Astrocyte (in vitro differentiated cells and primary cell): ENCODE measurements at regions not wholly inside any gene's neighbourhood (a gene's known extent, or its start where the extent isn't known, plus 50 kb on each side); places are given as distances from the start of the nearest gene placed in this dataset.

Experiments used
- DNase-seq: peaks from one replicate; pipeline ENCODE4 v3.0.0-alpha.2; 2010; ENCODE audit warnings: low read depth
- FAIRE-seq: peaks from 2 replicates; lab custom pipeline; 2011; peaks lifted over from hg19 to GRCh38; lab: Jason Lieb, UNC
- H2AFZ ChIP-seq: 2 replicates; pipeline ENCODE4 v1.6.0; 2012; ENCODE audit warnings: low read depth, low read length, inconsistent platforms
- H3K27ac ChIP-seq: 2 replicates; pipeline ENCODE4 v1.5.1; 2011; ENCODE audit warnings: low read depth, low read length, inconsistent platforms
- H3K27me3 ChIP-seq: 2 replicates; pipeline ENCODE4 v1.6.0; 2011; ENCODE audit warnings: low read length, inconsistent platforms; ENCODE audit not compliant: insufficient read depth
- H3K36me3 ChIP-seq: 2 replicates; pipeline ENCODE4 v1.5.1; 2011; ENCODE audit warnings: low read length, inconsistent platforms; ENCODE audit not compliant: insufficient read depth
- H3K4me1 ChIP-seq: 2 replicates; pipeline ENCODE4 v1.5.1; 2011; ENCODE audit warnings: low read length, inconsistent platforms; ENCODE audit not compliant: insufficient read depth
- H3K4me2 ChIP-seq: 2 replicates; pipeline ENCODE4 v1.6.0; 2012; ENCODE audit warnings: low read length, inconsistent platforms
- H3K4me3 ChIP-seq: 2 replicates; pipeline ENCODE4 v1.5.1; 2011; ENCODE audit warnings: low read depth, mild to moderate bottlenecking, low read length, inconsistent platforms; ENCODE audit not compliant: insufficient read depth
- H3K79me2 ChIP-seq: 2 replicates; pipeline ENCODE4 v1.6.0; 2012; ENCODE audit warnings: mild to moderate bottlenecking, low read length, inconsistent platforms; ENCODE audit not compliant: insufficient read depth
- H3K9ac ChIP-seq: 2 replicates; pipeline ENCODE4 v1.6.0; 2012; ENCODE audit warnings: mild to moderate bottlenecking, low read length, inconsistent platforms
- H3K9me3 ChIP-seq: 2 replicates; pipeline ENCODE4 v1.5.1; 2012; ENCODE audit warnings: low read depth, mild to moderate bottlenecking, low read length, inconsistent platforms; ENCODE audit not compliant: insufficient read depth
- H4K20me1 ChIP-seq: 2 replicates; pipeline ENCODE4 v1.6.0; 2012; ENCODE audit warnings: low read length, inconsistent platforms; ENCODE audit not compliant: insufficient read depth
- H3K27ac Mint-ChIP-seq: one replicate; pipeline ENCODE4 v1.8.0; 2021; ENCODE audit warnings: mild to moderate bottlenecking, mixed read lengths; ENCODE audit not compliant: unreplicated experiment
- H3K27me3 Mint-ChIP-seq: one replicate; pipeline ENCODE4 v1.8.0; 2021; ENCODE audit warnings: low read depth, mixed read lengths; ENCODE audit not compliant: unreplicated experiment
- H3K36me3 Mint-ChIP-seq: one replicate; pipeline ENCODE4 v1.8.0; 2021; ENCODE audit warnings: low read depth, mixed read lengths; ENCODE audit not compliant: unreplicated experiment
- H3K4me1 Mint-ChIP-seq: one replicate; pipeline ENCODE4 v1.8.0; 2021; ENCODE audit warnings: low read depth, mixed read lengths; ENCODE audit not compliant: unreplicated experiment
- H3K4me3 Mint-ChIP-seq: one replicate; pipeline ENCODE4 v1.8.0; 2021; ENCODE audit warnings: mild to moderate bottlenecking, moderate library complexity, mixed read lengths; ENCODE audit not compliant: unreplicated experiment
- H3K9me3 Mint-ChIP-seq: one replicate; pipeline ENCODE4 v1.8.0; 2021; ENCODE audit warnings: mild to moderate bottlenecking, mixed read lengths; ENCODE audit not compliant: unreplicated experiment
- EZH2 ChIP-seq: IDR thresholded peaks from 2 replicates; pipeline ENCODE4 v1.6.1; 2012; ENCODE audit warnings: mild to moderate bottlenecking, low read length, inconsistent platforms; ENCODE audit not compliant: insufficient read depth
- TF ChIP-seq, protein P1 (sequence below): IDR thresholded peaks from 2 replicates; pipeline ENCODE4 v1.5.1; 2011; ENCODE audit warnings: low read depth, mild to moderate bottlenecking, inconsistent platforms, low read length, moderate library complexity; ENCODE audit not compliant: insufficient read depth

- Histone ChIP-seq H3K9me3 (no peaks in the 10 kb centered on the region), H3K79me2 (no peaks in the 10 kb centered on the region), H3K27ac (no peak overlapping the region), H3K4me1 (peaks cover 2% of the 10 kb centered on the region), H3K36me3 (no peaks in the 10 kb centered on the region), H2AFZ (no peak overlapping the region), H3K4me3 (no peak overlapping the region), H3K27me3 (no peaks in the 10 kb centered on the region), H3K4me2 (no peak overlapping the region), H3K9ac (no peak overlapping the region), H4K20me1 (no peaks in the 10 kb centered on the region)
- H3K27me3 Mint-ChIP-seq = peaks cover 5% of the 10 kb centered on the region
- no peak overlapping the region for H3K4me3 Mint-ChIP-seq
- H3K27ac Mint-ChIP-seq = no peak overlapping the region
- H3K36me3 Mint-ChIP-seq = no peaks in the 10 kb centered on the region
- TF ChIP-seq, protein P1, sequence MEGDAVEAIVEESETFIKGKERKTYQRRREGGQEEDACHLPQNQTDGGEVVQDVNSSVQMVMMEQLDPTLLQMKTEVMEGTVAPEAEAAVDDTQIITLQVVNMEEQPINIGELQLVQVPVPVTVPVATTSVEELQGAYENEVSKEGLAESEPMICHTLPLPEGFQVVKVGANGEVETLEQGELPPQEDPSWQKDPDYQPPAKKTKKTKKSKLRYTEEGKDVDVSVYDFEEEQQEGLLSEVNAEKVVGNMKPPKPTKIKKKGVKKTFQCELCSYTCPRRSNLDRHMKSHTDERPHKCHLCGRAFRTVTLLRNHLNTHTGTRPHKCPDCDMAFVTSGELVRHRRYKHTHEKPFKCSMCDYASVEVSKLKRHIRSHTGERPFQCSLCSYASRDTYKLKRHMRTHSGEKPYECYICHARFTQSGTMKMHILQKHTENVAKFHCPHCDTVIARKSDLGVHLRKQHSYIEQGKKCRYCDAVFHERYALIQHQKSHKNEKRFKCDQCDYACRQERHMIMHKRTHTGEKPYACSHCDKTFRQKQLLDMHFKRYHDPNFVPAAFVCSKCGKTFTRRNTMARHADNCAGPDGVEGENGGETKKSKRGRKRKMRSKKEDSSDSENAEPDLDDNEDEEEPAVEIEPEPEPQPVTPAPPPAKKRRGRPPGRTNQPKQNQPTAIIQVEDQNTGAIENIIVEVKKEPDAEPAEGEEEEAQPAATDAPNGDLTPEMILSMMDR = no peak
- no peak for TF ChIP-seq EZH2
- peaks cover 6% of the 10 kb centered on the region for H3K9me3 Mint-ChIP-seq
- H3K4me1 Mint-ChIP-seq = peaks cover 8% of the 10 kb centered on the region
- no peak for DNase-seq
- no peak for FAIRE-seq
These were observed 66.5 kb downstream of the UCHL1 start for GRCh38 chr4:41323179-41323578.

DNA sequence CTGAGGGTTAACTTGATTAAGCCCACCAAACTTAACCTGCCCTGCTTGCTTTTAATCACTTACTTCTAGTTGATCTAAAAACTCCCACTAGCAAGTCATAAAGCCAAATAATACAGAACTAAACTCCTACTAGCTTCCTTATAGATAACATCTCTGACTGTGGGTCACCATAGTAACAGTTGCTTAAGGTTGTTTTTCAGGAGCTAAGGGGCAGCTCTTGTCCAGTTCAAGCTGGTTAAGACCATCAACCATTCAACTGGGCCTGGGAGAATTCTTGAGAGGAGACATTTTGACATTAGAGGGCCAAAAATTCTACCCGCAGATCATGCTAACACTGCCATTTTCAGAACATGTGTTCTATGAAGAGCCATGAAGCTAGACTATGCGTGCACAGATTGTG is 67.0 kb downstream of the UCHL1 start:
- no peak overlapping the region for H3K27ac ChIP-seq
- H3K9me3 Mint-ChIP-seq = peaks cover 6% of the 10 kb centered on the region
- no peak overlapping the region for H3K9ac ChIP-seq
- no peaks in the 10 kb centered on the region for H3K9me3 ChIP-seq
- no peak overlapping the region for H3K4me3 Mint-ChIP-seq
- H3K36me3 ChIP-seq = no peaks in the 10 kb centered on the region
- no peaks in the 10 kb centered on the region for H3K27me3 ChIP-seq
- TF ChIP-seq EZH2 = no peak
- TF ChIP-seq, protein P1 = no peak
- H3K27ac Mint-ChIP-seq = no peak overlapping the region
- no peaks in the 10 kb centered on the region for H3K36me3 Mint-ChIP-seq
- peaks cover 4% of the 10 kb centered on the region for H3K27me3 Mint-ChIP-seq
- H2AFZ ChIP-seq = no peak overlapping the region
- no peaks in the 10 kb centered on the region for H3K79me2 ChIP-seq
- H3K4me2 ChIP-seq = no peak overlapping the region
- H3K4me3 ChIP-seq = no peak overlapping the region
- H4K20me1 ChIP-seq = no peaks in the 10 kb centered on the region
- FAIRE-seq = no peak
- peaks cover 1% of the 10 kb centered on the region for H3K4me1 ChIP-seq
- DNase-seq = no peak
- peaks cover 8% of the 10 kb centered on the region for H3K4me1 Mint-ChIP-seq

DNA sequence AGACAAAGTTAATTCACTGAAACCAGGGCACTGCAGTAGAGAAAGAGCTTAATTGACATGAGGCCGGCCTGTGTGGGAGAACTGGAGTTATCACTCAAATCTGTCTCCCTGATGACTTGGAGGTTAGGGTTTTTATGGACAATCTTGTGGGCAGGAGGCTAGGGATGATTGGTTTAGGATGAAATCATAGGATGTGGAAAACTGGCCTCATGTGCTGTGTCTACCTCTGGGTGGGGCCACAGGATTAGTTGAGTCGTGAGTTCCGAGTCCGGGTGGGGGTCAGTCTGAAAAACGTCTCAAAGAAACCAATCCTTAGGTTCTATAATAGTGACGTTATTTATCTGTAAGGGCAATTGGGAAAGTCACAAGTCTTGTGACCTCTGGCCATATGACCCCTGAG is 68.1 kb downstream of the UCHL1 start:
- Mint-ChIP-seq H3K4me3 (no peak overlapping the region), H3K4me1 (peaks cover 3% of the 10 kb centered on the region), H3K36me3 (no peaks in the 10 kb centered on the region), H3K27ac (no peak overlapping the region), H3K27me3 (peaks cover 3% of the 10 kb centered on the region), H3K9me3 (peaks cover 6% of the 10 kb centered on the region)
- H3K9me3 ChIP-seq = no peaks in the 10 kb centered on the region
- H2AFZ ChIP-seq = no peak overlapping the region
- DNase-seq (no peak), FAIRE-seq (no peak)
- TF ChIP-seq, protein P1 = no peak
- no peak for TF ChIP-seq EZH2
- no peak overlapping the region for H3K27ac ChIP-seq
- H3K4me2 ChIP-seq = no peak overlapping the region
- no peak overlapping the region for H3K4me3 ChIP-seq
- peaks cover 2% of the 10 kb centered on the region for H3K27me3 ChIP-seq
- H4K20me1 ChIP-seq = no peaks in the 10 kb centered on the region
- H3K36me3 ChIP-seq = no peaks in the 10 kb centered on the region
- no peak overlapping the region for H3K9ac ChIP-seq
- no peaks in the 10 kb centered on the region for H3K79me2 ChIP-seq
- no peaks in the 10 kb centered on the region for H3K4me1 ChIP-seq
